Mesenchymal stem cell (in vitro differentiated cells and primary cell): ENCODE measurements at regions not wholly inside any gene's neighbourhood (a gene's known extent, or its start where the extent isn't known, plus 50 kb on each side); places are given as distances from the start of the nearest gene placed in this dataset.

ENCODE experiments used
- DNase-seq: peaks from one replicate; pipeline ENCODE4 v3.0.0-alpha.2; 2013
- H2AFZ ChIP-seq: one replicate; pipeline ENCODE4 v1.6.1; 2013; ENCODE audit warnings: low read depth, mild to moderate bottlenecking, control low read depth, inconsistent platforms, low read length, moderate library complexity
- H2AK5ac ChIP-seq: 2 replicates; pipeline ENCODE4 v1.6.1; 2013; ENCODE audit warnings: low read length, moderate library complexity, mild to moderate bottlenecking, inconsistent platforms; ENCODE audit not compliant: severe bottlenecking
- H2BK120ac ChIP-seq: one replicate; pipeline ENCODE4 v1.6.1; 2013; ENCODE audit warnings: low read depth, mild to moderate bottlenecking, inconsistent platforms, low read length, moderate library complexity
- H2BK12ac ChIP-seq, 2 experiments: one replicate each; pipeline ENCODE4 v1.6.1; 2013; ENCODE audit warnings: inconsistent platforms in 2 of 2, low read length in 2 of 2, mild to moderate bottlenecking in 2 of 2, moderate library complexity in 2 of 2, control low read depth in 1 of 2
- H2BK15ac ChIP-seq: one replicate; pipeline ENCODE4 v1.6.1; 2013; ENCODE audit warnings: mild to moderate bottlenecking, low read depth, inconsistent platforms; ENCODE audit not compliant: poor library complexity, severe bottlenecking
- H2BK5ac ChIP-seq: 2 replicates; pipeline ENCODE4 v1.6.1; 2013; ENCODE audit warnings: low read depth, mild to moderate bottlenecking, low read length, control low read depth, inconsistent platforms; ENCODE audit not compliant: poor library complexity, severe bottlenecking
- H3K14ac ChIP-seq, 2 experiments: one replicate each; pipeline ENCODE4 v1.6.1; 2013; ENCODE audit warnings: inconsistent platforms in 2 of 2, low read length in 2 of 2, control low read depth in 1 of 2, mild to moderate bottlenecking in 1 of 2, moderate library complexity in 1 of 2
- H3K18ac ChIP-seq, 2 experiments: one replicate each; pipeline ENCODE4 v1.6.1; 2013; ENCODE audit warnings: inconsistent platforms in 2 of 2, low read length in 2 of 2, control low read depth in 1 of 2, low read depth in 1 of 2, mild to moderate bottlenecking in 1 of 2
- H3K23ac ChIP-seq, 2 experiments: one replicate each; pipeline ENCODE4 v1.6.1; 2013; ENCODE audit warnings: inconsistent platforms in 2 of 2, low read length in 2 of 2, mild to moderate bottlenecking in 2 of 2, moderate library complexity in 2 of 2, control low read depth in 1 of 2
- H3K27ac ChIP-seq: 2 replicates; pipeline ENCODE4 v1.5.1; 2013; ENCODE audit warnings: mild to moderate bottlenecking, moderate library complexity, low read length, control low read depth, inconsistent platforms; ENCODE audit not compliant: poor library complexity, severe bottlenecking
- H3K27me3 ChIP-seq, 2 experiments: 2 replicates each; pipeline versions ENCODE4 v1.6.1 to v1.7.0; 2013; ENCODE audit warnings: low read length in 2 of 2, mild to moderate bottlenecking in 2 of 2, moderate library complexity in 2 of 2, control low read depth in 1 of 2, inconsistent platforms in 1 of 2; ENCODE audit not compliant: control insufficient read depth in 1 of 2, insufficient read depth in 1 of 2
- H3K36me3 ChIP-seq, 2 experiments: 2 replicates each; pipeline versions ENCODE4 v1.6.1 to v1.7.0; 2013; ENCODE audit warnings: low read length in 2 of 2, control low read depth in 1 of 2, inconsistent platforms in 1 of 2, low read depth in 1 of 2, mild to moderate bottlenecking in 1 of 2; ENCODE audit not compliant: insufficient read depth in 2 of 2, control insufficient read depth in 1 of 2
- H3K4ac ChIP-seq, 2 experiments: one replicate each; pipeline ENCODE4 v1.6.1; 2013; ENCODE audit warnings: inconsistent platforms in 2 of 2, low read length in 2 of 2, mild to moderate bottlenecking in 2 of 2, moderate library complexity in 2 of 2, control low read depth in 1 of 2, low read depth in 1 of 2
- H3K4me1 ChIP-seq: 2 replicates; pipeline ENCODE4 v1.6.1; 2013; ENCODE audit warnings: low read depth, low read length, control low read depth; ENCODE audit not compliant: control insufficient read depth, insufficient read depth
- H3K4me2 ChIP-seq: 2 replicates; pipeline ENCODE4 v1.6.1; 2013; ENCODE audit warnings: low read length, mild to moderate bottlenecking, inconsistent platforms; ENCODE audit not compliant: poor library complexity, severe bottlenecking
- H3K4me3 ChIP-seq, 2 experiments: 2 replicates each; pipeline versions ENCODE4 v1.5.1 to v1.7.0; 2013; ENCODE audit warnings: low read length in 2 of 2, mild to moderate bottlenecking in 2 of 2, control low read depth in 1 of 2, low read depth in 1 of 2; ENCODE audit not compliant: insufficient read depth in 1 of 2
- H3K79me1 ChIP-seq: replicated peaks from 2 replicates; pipeline ENCODE4 v1.6.1; 2013; ENCODE audit warnings: mild to moderate bottlenecking, control low read depth, low read length, inconsistent platforms; ENCODE audit not compliant: poor library complexity, severe bottlenecking
- H3K9ac ChIP-seq: 2 replicates; pipeline ENCODE4 v1.7.0; 2013; ENCODE audit warnings: mild to moderate bottlenecking, low read length, moderate library complexity
- H3K9me3 ChIP-seq: 2 replicates; pipeline ENCODE4 v1.7.0; 2013; ENCODE audit warnings: mild to moderate bottlenecking, low read length; ENCODE audit not compliant: control insufficient read depth
- H4K8ac ChIP-seq: one replicate; pipeline ENCODE4 v1.6.1; 2013; ENCODE audit warnings: inconsistent platforms, mild to moderate bottlenecking, low read length, moderate library complexity
- H4K91ac ChIP-seq: one replicate; pipeline ENCODE4 v1.6.1; 2013; ENCODE audit warnings: mild to moderate bottlenecking, low read length, inconsistent platforms
- WGBS: methylation state at CpG from one replicate; pipeline ENCODE4 v1.1.7; 2013; ENCODE audit warnings: mixed read lengths; 5-methylcytosine and 5-hydroxymethylcytosine counted together

- Histone ChIP-seq H2AFZ (no peak overlapping the region), H3K4ac (no peak overlapping the region), H3K23ac (no peak overlapping the region), H3K79me1 (no peaks in the 10 kb centered on the region), H4K8ac (no peak overlapping the region), H2AK5ac (no peak overlapping the region), H4K91ac (no peak overlapping the region), H2BK15ac (no peak overlapping the region), H3K27me3 (no peaks in the 10 kb centered on the region), H3K9me3 (no peaks in the 10 kb centered on the region), H2BK5ac (no peak overlapping the region), H3K27ac (no peak overlapping the region), H2BK120ac (no peak overlapping the region), H2BK12ac (no peak overlapping the region), H3K14ac (no peak overlapping the region), H3K36me3 (no peaks in the 10 kb centered on the region), H3K4me1 (no peaks in the 10 kb centered on the region), H3K4me2 (no peak overlapping the region), H3K18ac (no peak overlapping the region), H3K9ac (no peak overlapping the region), H3K4me3 (no peak overlapping the region)
- DNase-seq = no peak
- 94% methylated on average over 1 of the region's 1 CpG for WGBS
These were observed 126.9 kb upstream of the ITGA4 start for GRCh38 chr2:181330286-181330685.

GRCh38 chr2:181332044-181332605 lies 125.1 kb upstream of the ITGA4 start:
- no peak overlapping the region for H3K23ac ChIP-seq
- H3K4ac ChIP-seq = no peak overlapping the region
- no peak overlapping the region for H3K9ac ChIP-seq
- no peak overlapping the region for H2BK120ac ChIP-seq
- H2BK12ac ChIP-seq = no peak overlapping the region
- H3K4me1 ChIP-seq = no peaks in the 10 kb centered on the region
- no peak overlapping the region for H2BK5ac ChIP-seq
- no peak overlapping the region for H4K91ac ChIP-seq
- H3K18ac ChIP-seq = no peak overlapping the region
- H3K4me3 ChIP-seq = no peak overlapping the region
- no peak overlapping the region for H3K4me2 ChIP-seq
- DNase-seq = no peak
- no peaks in the 10 kb centered on the region for H3K36me3 ChIP-seq
- H3K27ac ChIP-seq = no peak overlapping the region
- H4K8ac ChIP-seq = no peak overlapping the region
- H3K14ac ChIP-seq = no peak overlapping the region
- H2AK5ac ChIP-seq = no peak overlapping the region
- no peaks in the 10 kb centered on the region for H3K79me1 ChIP-seq
- H3K9me3 ChIP-seq = no peaks in the 10 kb centered on the region
- H3K27me3 ChIP-seq = no peaks in the 10 kb centered on the region
- H2BK15ac ChIP-seq = no peak overlapping the region
- H2AFZ ChIP-seq = no peak overlapping the region
- 87% methylated on average over 2 of the region's 3 CpGs for WGBS

GRCh38 chr2:181334158-181334826 lies 122.9 kb upstream of the ITGA4 start:
- no peak overlapping the region for H2BK5ac ChIP-seq
- no peak overlapping the region for H3K14ac ChIP-seq
- no peak overlapping the region for H2AFZ ChIP-seq
- no peaks in the 10 kb centered on the region for H3K27me3 ChIP-seq
- no peak overlapping the region for H2AK5ac ChIP-seq
- no peak overlapping the region for H3K4me3 ChIP-seq
- H3K4ac ChIP-seq = no peak overlapping the region
- H3K18ac ChIP-seq = no peak overlapping the region
- no peak overlapping the region for H2BK15ac ChIP-seq
- no peaks in the 10 kb centered on the region for H3K79me1 ChIP-seq
- no peak overlapping the region for H3K4me2 ChIP-seq
- no peak overlapping the region for H4K91ac ChIP-seq
- H4K8ac ChIP-seq = no peak overlapping the region
- no peaks in the 10 kb centered on the region for H3K36me3 ChIP-seq
- H3K4me1 ChIP-seq = no peaks in the 10 kb centered on the region
- no peak overlapping the region for H2BK120ac ChIP-seq
- DNase-seq = no peak
- no peaks in the 10 kb centered on the region for H3K9me3 ChIP-seq
- no peak overlapping the region for H2BK12ac ChIP-seq
- H3K27ac ChIP-seq = no peak overlapping the region
- no peak overlapping the region for H3K9ac ChIP-seq
- 100% methylated on average over 1 of the region's 4 CpGs for WGBS
- no peak overlapping the region for H3K23ac ChIP-seq

- Histone ChIP-seq H3K14ac (no peak overlapping the region), H2AFZ (no peak overlapping the region), H3K23ac (no peak overlapping the region), H3K18ac (no peak overlapping the region), H3K9me3 (no peaks in the 10 kb centered on the region), H2AK5ac (no peak overlapping the region), H3K27me3 (no peaks in the 10 kb centered on the region), H2BK120ac (no peak overlapping the region), H2BK15ac (no peak overlapping the region), H4K8ac (no peak overlapping the region), H3K9ac (no peak overlapping the region), H3K27ac (no peak overlapping the region), H3K79me1 (no peaks in the 10 kb centered on the region), H3K36me3 (no peaks in the 10 kb centered on the region), H4K91ac (no peak overlapping the region), H3K4me3 (no peak overlapping the region), H2BK12ac (no peak overlapping the region), H3K4me2 (no peak overlapping the region), H3K4ac (no peak overlapping the region), H3K4me1 (no peaks in the 10 kb centered on the region), H2BK5ac (no peak overlapping the region)
- no peak for DNase-seq
- WGBS = no CpG with 5 or more reads among the region's 1 CpG
These were observed 116.3 kb upstream of the ITGA4 start for GRCh38 chr2:181340891-181341290.
